ENCODE measurements at regions not wholly inside any gene's neighbourhood (a gene's known extent, or its start where the extent isn't known, plus 50 kb on each side); places are given as distances from the start of the nearest gene placed in this dataset.

GRCh38 chr9:10703139-10703538, 90.3 kb upstream of the PTPRD start:
- no TSS peak for BruUV-seq (replicated peaks)
- ChIA-PET POLR2A (ENCODE audit: low non-redundant PET) (no interaction called here), CTCF (no interaction called here)
- TF ChIP-seq EZH2 (IDR thresholded peaks at IDR 0.05; ENCODE audit: borderline replicate concordance, low read depth, low read length, poor library complexity, severe bottlenecking) = no peak
- TF ChIP-seq, protein P1, sequence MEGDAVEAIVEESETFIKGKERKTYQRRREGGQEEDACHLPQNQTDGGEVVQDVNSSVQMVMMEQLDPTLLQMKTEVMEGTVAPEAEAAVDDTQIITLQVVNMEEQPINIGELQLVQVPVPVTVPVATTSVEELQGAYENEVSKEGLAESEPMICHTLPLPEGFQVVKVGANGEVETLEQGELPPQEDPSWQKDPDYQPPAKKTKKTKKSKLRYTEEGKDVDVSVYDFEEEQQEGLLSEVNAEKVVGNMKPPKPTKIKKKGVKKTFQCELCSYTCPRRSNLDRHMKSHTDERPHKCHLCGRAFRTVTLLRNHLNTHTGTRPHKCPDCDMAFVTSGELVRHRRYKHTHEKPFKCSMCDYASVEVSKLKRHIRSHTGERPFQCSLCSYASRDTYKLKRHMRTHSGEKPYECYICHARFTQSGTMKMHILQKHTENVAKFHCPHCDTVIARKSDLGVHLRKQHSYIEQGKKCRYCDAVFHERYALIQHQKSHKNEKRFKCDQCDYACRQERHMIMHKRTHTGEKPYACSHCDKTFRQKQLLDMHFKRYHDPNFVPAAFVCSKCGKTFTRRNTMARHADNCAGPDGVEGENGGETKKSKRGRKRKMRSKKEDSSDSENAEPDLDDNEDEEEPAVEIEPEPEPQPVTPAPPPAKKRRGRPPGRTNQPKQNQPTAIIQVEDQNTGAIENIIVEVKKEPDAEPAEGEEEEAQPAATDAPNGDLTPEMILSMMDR (conservative IDR thresholded peaks at IDR 0.05; ENCODE audit: low read depth, low read length) = no peak
- no peak for DNase-seq (ENCODE audit: low spot score)
- no peaks in the 10 kb centered on the region for H3K36me3 ChIP-seq (ENCODE audit: insufficient read depth, low read length, poor library complexity, severe bottlenecking)
- intact Hi-C loops (cut with micrococcal nuclease; ENCODE audit: unreplicated experiment) = no loop called here
- no peaks in the 10 kb centered on the region for H3K4me1 ChIP-seq (ENCODE audit: insufficient read depth, low read length, poor library complexity, severe bottlenecking)
- no peaks in the 10 kb centered on the region for H3K9me3 ChIP-seq (ENCODE audit: low read depth, low read length, poor library complexity, severe bottlenecking)
- no peaks in the 10 kb centered on the region for H3K27me3 ChIP-seq (replicated peaks; ENCODE audit: insufficient read depth, low read depth, low read length, poor library complexity)
- no peak overlapping the region for H3K4me3 ChIP-seq (ENCODE audit: low read depth, low read length, poor library complexity, severe bottlenecking)
- no peak overlapping the region for H3K27ac ChIP-seq (ENCODE audit: low read depth, low read length, poor library complexity, severe bottlenecking)

DNA sequence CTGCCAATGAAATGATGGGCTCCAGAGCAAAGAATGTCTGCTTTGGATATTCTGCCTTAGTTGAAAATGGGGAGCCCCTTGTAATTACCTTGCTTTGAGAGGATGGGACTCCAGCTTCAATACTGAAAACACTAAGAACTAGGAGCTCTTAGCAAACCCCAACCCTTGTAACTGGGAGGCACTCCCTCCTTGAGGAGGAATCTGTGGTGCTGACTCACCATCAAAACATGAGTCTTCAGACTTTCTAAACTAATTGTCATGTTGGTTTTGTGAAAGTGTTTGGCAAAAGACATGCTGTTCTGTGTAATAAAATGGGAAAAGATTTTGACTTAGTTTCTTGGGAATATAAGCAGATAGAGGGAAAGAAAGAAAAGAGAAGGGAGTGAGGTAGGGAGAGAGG, 91.9 kb upstream of the PTPRD start:
- no peak overlapping the region for H3K4me3 ChIP-seq (ENCODE audit: low read depth, low read length, poor library complexity, severe bottlenecking)
- H3K9me3 ChIP-seq (ENCODE audit: low read depth, low read length, poor library complexity, severe bottlenecking) = no peaks in the 10 kb centered on the region
- no peak for TF ChIP-seq EZH2 (IDR thresholded peaks at IDR 0.05; ENCODE audit: borderline replicate concordance, low read depth, low read length, poor library complexity, severe bottlenecking)
- TF ChIP-seq, protein P1 (conservative IDR thresholded peaks at IDR 0.05; ENCODE audit: low read depth, low read length) = no peak
- H3K36me3 ChIP-seq (ENCODE audit: insufficient read depth, low read length, poor library complexity, severe bottlenecking) = no peaks in the 10 kb centered on the region
- no TSS peak for BruUV-seq (replicated peaks)
- no peaks in the 10 kb centered on the region for H3K4me1 ChIP-seq (ENCODE audit: insufficient read depth, low read length, poor library complexity, severe bottlenecking)
- intact Hi-C loops (cut with micrococcal nuclease; ENCODE audit: unreplicated experiment) = no loop called here
- no peak for DNase-seq (ENCODE audit: low spot score)
- no peaks in the 10 kb centered on the region for H3K27me3 ChIP-seq (replicated peaks; ENCODE audit: insufficient read depth, low read depth, low read length, poor library complexity)
- no peak overlapping the region for H3K27ac ChIP-seq (ENCODE audit: low read depth, low read length, poor library complexity, severe bottlenecking)
- ChIA-PET CTCF (no interaction called here), POLR2A (ENCODE audit: low non-redundant PET) (no interaction called here)

- intact Hi-C loops (cut with micrococcal nuclease; ENCODE audit: unreplicated experiment) = no loop called here
- Histone ChIP-seq H3K4me1 (ENCODE audit: insufficient read depth, low read length, poor library complexity, severe bottlenecking) (no peaks in the 10 kb centered on the region), H3K36me3 (ENCODE audit: insufficient read depth, low read length, poor library complexity, severe bottlenecking) (no peaks in the 10 kb centered on the region), H3K4me3 (ENCODE audit: low read depth, low read length, poor library complexity, severe bottlenecking) (no peak overlapping the region), H3K9me3 (ENCODE audit: low read depth, low read length, poor library complexity, severe bottlenecking) (no peaks in the 10 kb centered on the region), H3K27me3 (replicated peaks; ENCODE audit: insufficient read depth, low read depth, low read length, poor library complexity) (no peaks in the 10 kb centered on the region), H3K27ac (ENCODE audit: low read depth, low read length, poor library complexity, severe bottlenecking) (no peak overlapping the region)
- TF ChIP-seq EZH2 (IDR thresholded peaks at IDR 0.05; ENCODE audit: borderline replicate concordance, low read depth, low read length, poor library complexity, severe bottlenecking) = no peak
- TF ChIP-seq, protein P1 (conservative IDR thresholded peaks at IDR 0.05; ENCODE audit: low read depth, low read length) = no peak
- BruUV-seq (replicated peaks) = no TSS peak
- no peak for DNase-seq (ENCODE audit: low spot score)
- CTCF ChIA-PET = interaction anchor here (0.6 kb wide), 1 partner anchor 45 kb away, joined by 5 read pairs; no protein-coding TSS in a partner anchor
- POLR2A ChIA-PET (ENCODE audit: low non-redundant PET) = no interaction called here
These were observed 92.6 kb upstream of the PTPRD start for GRCh38 chr9:10705383-10705782.
